ENCODE measurements at regions not wholly inside any gene's neighbourhood (a gene's known extent, or its start where the extent isn't known, plus 50 kb on each side); places are given as distances from the start of the nearest gene placed in this dataset.

- TF ChIP-seq EZH2 (IDR thresholded peaks at IDR 0.05; ENCODE audit: borderline replicate concordance, low read depth, low read length, poor library complexity, severe bottlenecking) (no peak), CTCF (conservative IDR thresholded peaks at IDR 0.05; ENCODE audit: low read depth, low read length) (no peak)
- Histone ChIP-seq H3K36me3 (ENCODE audit: insufficient read depth, low read length, poor library complexity, severe bottlenecking) (no peaks in the 10 kb centered on the region), H3K27ac (ENCODE audit: low read depth, low read length, poor library complexity, severe bottlenecking) (no peak overlapping the region), H3K9me3 (ENCODE audit: low read depth, low read length, poor library complexity, severe bottlenecking) (no peaks in the 10 kb centered on the region), H3K4me1 (ENCODE audit: insufficient read depth, low read length, poor library complexity, severe bottlenecking) (no peaks in the 10 kb centered on the region), H3K4me3 (ENCODE audit: low read depth, low read length, poor library complexity, severe bottlenecking) (no peak overlapping the region), H3K27me3 (replicated peaks; ENCODE audit: insufficient read depth, low read depth, low read length, poor library complexity) (peaks cover 21% of the 10 kb centered on the region)
- intact Hi-C loops (cut with micrococcal nuclease; ENCODE audit: unreplicated experiment), result no loop called here
- ChIA-PET POLR2A (ENCODE audit: low non-redundant PET) (no interaction called here), CTCF (no interaction called here)
- DNase-seq (ENCODE audit: low spot score), result no peak
- BruUV-seq (replicated peaks), result no TSS peak
Observed at GRCh38 chr7:128153436-128153835, 87.6 kb upstream of the LEP start.

- BruUV-seq (replicated peaks), result no TSS peak
- intact Hi-C loops (cut with micrococcal nuclease; ENCODE audit: unreplicated experiment), result no loop called here
- H3K4me1 ChIP-seq (ENCODE audit: insufficient read depth, low read length, poor library complexity, severe bottlenecking), result no peaks in the 10 kb centered on the region
- no peak overlapping the region for H3K27ac ChIP-seq (ENCODE audit: low read depth, low read length, poor library complexity, severe bottlenecking)
- H3K27me3 ChIP-seq (replicated peaks; ENCODE audit: insufficient read depth, low read depth, low read length, poor library complexity), result peaks cover 24% of the 10 kb centered on the region
- DNase-seq (ENCODE audit: low spot score), result no peak
- POLR2A ChIA-PET (ENCODE audit: low non-redundant PET), result no interaction called here
- H3K9me3 ChIP-seq (ENCODE audit: low read depth, low read length, poor library complexity, severe bottlenecking), result no peaks in the 10 kb centered on the region
- no peak for TF ChIP-seq CTCF (conservative IDR thresholded peaks at IDR 0.05; ENCODE audit: low read depth, low read length)
- CTCF ChIA-PET, result no interaction called here
- no peak overlapping the region for H3K4me3 ChIP-seq (ENCODE audit: low read depth, low read length, poor library complexity, severe bottlenecking)
- no peaks in the 10 kb centered on the region for H3K36me3 ChIP-seq (ENCODE audit: insufficient read depth, low read length, poor library complexity, severe bottlenecking)
Observed at GRCh38 chr7:128154504-128154903, 86.6 kb upstream of the LEP start.

GRCh38 chr7:128155100-128155740 is 85.9 kb upstream of the LEP start:
- DNase-seq (ENCODE audit: low spot score), result no peak
- no peak overlapping the region for H3K27ac ChIP-seq (ENCODE audit: low read depth, low read length, poor library complexity, severe bottlenecking)
- H3K9me3 ChIP-seq (ENCODE audit: low read depth, low read length, poor library complexity, severe bottlenecking), result no peaks in the 10 kb centered on the region
- ChIA-PET POLR2A (ENCODE audit: low non-redundant PET) (no interaction called here), CTCF (no interaction called here)
- no peaks in the 10 kb centered on the region for H3K36me3 ChIP-seq (ENCODE audit: insufficient read depth, low read length, poor library complexity, severe bottlenecking)
- TF ChIP-seq CTCF (conservative IDR thresholded peaks at IDR 0.05; ENCODE audit: low read depth, low read length) (no peak), EZH2 (IDR thresholded peaks at IDR 0.05; ENCODE audit: borderline replicate concordance, low read depth, low read length, poor library complexity, severe bottlenecking) (no peak)
- intact Hi-C loops (cut with micrococcal nuclease; ENCODE audit: unreplicated experiment), result no loop called here
- H3K4me3 ChIP-seq (ENCODE audit: low read depth, low read length, poor library complexity, severe bottlenecking), result no peak overlapping the region
- H3K4me1 ChIP-seq (ENCODE audit: insufficient read depth, low read length, poor library complexity, severe bottlenecking), result no peaks in the 10 kb centered on the region
- H3K27me3 ChIP-seq (replicated peaks; ENCODE audit: insufficient read depth, low read depth, low read length, poor library complexity), result peaks cover 30% of the 10 kb centered on the region
- BruUV-seq (replicated peaks), result no TSS peak
